SK-N-SH treated with all-trans-retinoic acid at 6 μM for 48 hours (cell line): ENCODE measurements at regions not wholly inside any gene's neighbourhood (a gene's known extent, or its start where the extent isn't known, plus 50 kb on each side); places are given as distances from the start of the nearest gene placed in this dataset.

Experiments used
- CSDC2 ChIP-seq: fragments of 250-450 bp; sonication (Bioruptor Pico); IDR thresholded peaks from 2 replicates; pipeline ENCODE4 v1.5.0; 2020; ENCODE audit warnings: mild to moderate bottlenecking, moderate library complexity
- RARB ChIP-seq: fragments of 250-450 bp; sonication (Bioruptor Pico); IDR thresholded peaks from 2 replicates; pipeline ENCODE4 v1.8.0; 2021; ENCODE audit warnings: mild to moderate bottlenecking, moderate library complexity
- ZFP3 ChIP-seq: fragments of 250-450 bp; sonication (Bioruptor Pico); IDR thresholded peaks from 2 replicates; pipeline ENCODE4 v1.5.0; 2020; ENCODE audit warnings: mild to moderate bottlenecking, moderate library complexity
- TF ChIP-seq, protein P1 (sequence below): fragments of 250-450 bp; sonication (Bioruptor Pico); IDR thresholded peaks from 2 replicates; pipeline ENCODE4 v1.8.0; 2020; ENCODE audit warnings: mild to moderate bottlenecking, moderate library complexity, borderline replicate concordance
- TF ChIP-seq, protein P2 (sequence below): fragments of 250-450 bp; sonication (Bioruptor Pico); IDR thresholded peaks from 2 replicates; pipeline ENCODE4 v1.8.0; 2021; ENCODE audit warnings: low read depth, mild to moderate bottlenecking, moderate library complexity, borderline replicate concordance

DNA sequence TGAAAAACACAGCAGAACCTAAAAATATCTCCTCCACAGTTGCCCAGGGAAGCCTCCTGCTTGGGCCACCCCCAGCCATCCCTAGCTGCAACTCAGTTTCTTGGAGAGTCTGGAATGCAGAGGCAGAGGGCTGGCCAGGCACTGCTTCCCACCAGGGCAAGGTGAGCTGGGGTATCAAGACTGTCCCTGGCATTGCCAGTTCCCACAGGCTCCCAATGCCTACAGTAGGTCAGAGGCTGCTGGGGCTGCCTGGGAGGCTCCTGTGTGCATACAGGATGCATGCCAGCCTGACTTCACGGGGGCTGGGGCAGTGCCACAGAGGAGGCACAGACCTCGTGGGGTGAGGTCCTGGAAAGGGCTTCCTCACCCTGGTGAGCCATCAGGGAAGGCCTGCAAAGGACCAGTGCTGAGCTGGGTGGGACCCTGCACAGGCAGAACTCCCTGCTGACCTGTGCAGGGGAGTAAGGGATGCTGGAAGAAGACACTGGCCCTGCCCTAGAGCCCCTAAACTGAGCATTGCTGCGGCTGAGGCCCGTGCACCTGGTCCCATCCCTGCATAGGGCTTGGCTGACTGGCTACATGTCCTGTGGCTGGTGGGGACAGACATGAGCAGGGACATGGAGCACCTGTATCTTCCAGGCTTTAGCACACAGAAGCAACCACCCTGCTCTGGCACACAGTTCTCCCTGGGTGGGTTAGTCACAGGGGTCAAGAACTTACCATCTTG lies 121.9 kb upstream of the RET start:
- no peak for TF ChIP-seq CSDC2 (CRISPR knock-in tag)
- TF ChIP-seq, protein P1, sequence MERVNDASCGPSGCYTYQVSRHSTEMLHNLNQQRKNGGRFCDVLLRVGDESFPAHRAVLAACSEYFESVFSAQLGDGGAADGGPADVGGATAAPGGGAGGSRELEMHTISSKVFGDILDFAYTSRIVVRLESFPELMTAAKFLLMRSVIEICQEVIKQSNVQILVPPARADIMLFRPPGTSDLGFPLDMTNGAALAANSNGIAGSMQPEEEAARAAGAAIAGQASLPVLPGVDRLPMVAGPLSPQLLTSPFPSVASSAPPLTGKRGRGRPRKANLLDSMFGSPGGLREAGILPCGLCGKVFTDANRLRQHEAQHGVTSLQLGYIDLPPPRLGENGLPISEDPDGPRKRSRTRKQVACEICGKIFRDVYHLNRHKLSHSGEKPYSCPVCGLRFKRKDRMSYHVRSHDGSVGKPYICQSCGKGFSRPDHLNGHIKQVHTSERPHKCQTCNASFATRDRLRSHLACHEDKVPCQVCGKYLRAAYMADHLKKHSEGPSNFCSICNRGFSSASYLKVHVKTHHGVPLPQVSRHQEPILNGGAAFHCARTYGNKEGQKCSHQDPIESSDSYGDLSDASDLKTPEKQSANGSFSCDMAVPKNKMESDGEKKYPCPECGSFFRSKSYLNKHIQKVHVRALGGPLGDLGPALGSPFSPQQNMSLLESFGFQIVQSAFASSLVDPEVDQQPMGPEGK: no peak
- TF ChIP-seq, protein P2, sequence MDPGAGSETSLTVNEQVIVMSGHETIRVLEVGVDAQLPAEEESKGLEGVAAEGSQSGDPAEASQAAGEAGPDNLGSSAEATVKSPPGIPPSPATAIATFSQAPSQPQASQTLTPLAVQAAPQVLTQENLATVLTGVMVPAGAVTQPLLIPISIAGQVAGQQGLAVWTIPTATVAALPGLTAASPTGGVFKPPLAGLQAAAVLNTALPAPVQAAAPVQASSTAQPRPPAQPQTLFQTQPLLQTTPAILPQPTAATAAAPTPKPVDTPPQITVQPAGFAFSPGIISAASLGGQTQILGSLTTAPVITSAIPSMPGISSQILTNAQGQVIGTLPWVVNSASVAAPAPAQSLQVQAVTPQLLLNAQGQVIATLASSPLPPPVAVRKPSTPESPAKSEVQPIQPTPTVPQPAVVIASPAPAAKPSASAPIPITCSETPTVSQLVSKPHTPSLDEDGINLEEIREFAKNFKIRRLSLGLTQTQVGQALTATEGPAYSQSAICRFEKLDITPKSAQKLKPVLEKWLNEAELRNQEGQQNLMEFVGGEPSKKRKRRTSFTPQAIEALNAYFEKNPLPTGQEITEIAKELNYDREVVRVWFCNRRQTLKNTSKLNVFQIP (CRISPR knock-in tag): no peak
- no peak for TF ChIP-seq RARB (CRISPR knock-in tag)
- TF ChIP-seq ZFP3 (CRISPR knock-in tag): no peak
